Limb (tissue), 2 donors: ENCODE measurements at regions not wholly inside any gene's neighbourhood (a gene's known extent, or its start where the extent isn't known, plus 50 kb on each side); places are given as distances from the start of the nearest gene placed in this dataset.
"Not testable (repeated sequence)": the region's sequence is repeated elsewhere in the genome, so short reads cannot be mapped to it uniquely, and the experiment has no call there.

Experiments
- DNase-seq, 2 donors: peaks; one replicate each; pipeline ENCODE4 v3.0.0-alpha.2; 2016; ENCODE audit errors: extremely low spot score in 2 of 2

DNA sequence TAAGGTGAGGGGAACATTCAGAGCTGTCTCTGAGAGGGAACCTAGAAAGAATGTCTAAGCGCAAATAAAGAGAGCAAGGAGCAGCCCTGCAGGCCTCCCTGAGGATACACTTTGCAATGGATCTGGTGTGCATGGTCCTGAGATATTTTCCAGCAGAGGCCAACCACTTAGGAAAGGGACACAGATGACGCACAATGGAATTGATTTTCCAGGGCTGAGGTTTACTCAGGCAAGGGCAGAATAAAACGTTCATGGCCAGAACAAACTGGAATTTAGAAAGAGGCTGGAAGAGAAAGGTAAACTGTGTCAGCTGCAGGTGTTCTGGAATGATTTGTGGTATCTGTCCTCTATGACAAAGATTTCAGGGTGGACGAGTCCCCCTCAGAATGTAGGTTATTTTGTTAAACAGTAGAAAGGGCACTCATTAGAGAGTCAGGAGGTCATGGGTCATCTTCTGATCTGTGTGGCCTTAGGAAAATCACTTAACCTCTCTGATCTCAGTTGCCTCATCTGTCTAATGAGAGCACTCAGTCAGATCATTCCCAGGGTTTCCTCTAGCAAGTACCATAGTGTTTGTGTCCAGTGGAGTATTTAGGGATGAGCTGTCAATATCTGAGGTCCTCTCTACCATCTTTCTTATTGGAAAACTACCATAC is 61.8 kb upstream of the PGBD5 start:
- no peak for DNase-seq

DNA sequence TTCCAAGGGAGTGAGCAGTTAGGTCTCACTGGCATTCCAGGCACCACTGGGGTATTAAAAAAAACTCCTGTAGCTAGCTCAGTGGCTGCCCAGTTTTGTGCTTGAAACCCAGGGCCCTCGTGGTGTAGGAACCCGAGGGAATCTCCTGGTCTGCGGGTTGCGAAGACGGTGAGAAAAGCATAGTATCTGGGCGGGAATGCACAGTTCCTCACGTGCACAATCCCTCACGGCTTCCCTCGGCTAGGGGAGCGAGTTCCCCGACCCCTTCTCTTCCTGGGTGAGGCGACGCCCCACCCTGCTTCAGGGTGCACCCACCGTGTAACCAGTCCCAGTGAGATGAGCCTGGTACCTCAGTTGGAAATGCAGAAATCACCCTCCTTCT is 50.5 kb upstream of the PGBD5 start:
- no peak for DNase-seq

DNA sequence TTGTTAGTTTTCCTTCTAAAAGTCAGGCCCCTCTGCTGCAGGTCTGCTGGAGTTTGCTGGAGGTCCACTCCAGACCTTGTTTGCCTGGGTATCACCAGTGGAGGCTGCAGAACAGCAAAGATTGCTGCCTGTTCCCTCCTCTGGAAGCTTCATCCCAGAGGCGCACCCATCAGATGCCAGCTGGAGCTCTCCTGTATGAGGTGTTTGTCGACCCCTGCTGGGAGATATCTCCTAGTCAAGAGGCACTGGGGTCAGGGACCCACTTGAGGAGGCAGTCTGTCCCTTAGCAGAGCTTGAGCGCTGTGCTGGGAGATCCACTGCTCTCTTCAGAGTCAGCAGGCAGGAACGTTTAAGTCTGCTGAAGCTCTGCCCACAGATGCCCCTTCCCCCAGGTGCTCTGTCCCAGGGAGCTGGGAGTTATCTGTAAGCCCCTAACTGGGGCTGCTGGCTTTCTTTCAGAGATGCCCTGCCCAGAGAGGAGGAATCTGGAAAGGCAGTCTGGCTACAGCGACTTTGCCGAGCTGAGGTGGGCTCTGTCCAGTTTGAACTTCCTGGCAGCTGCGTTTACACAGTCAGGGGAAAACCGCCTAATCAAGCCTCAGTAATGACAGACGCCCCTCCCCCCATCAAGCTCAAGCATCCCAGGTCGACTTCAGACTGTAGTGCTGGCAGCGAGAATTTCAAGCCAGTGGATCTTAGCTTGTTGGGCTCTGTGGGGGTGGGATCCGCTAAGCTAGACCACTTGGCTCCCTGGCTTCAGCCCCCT is 49.9 kb upstream of the PGBD5 start:
- not testable (repeated sequence) for DNase-seq
